SJCRH30 (cell line): ENCODE measurements at regions not wholly inside any gene's neighbourhood (a gene's known extent, or its start where the extent isn't known, plus 50 kb on each side); places are given as distances from the start of the nearest gene placed in this dataset.
"Not testable (repeated sequence)": the region's sequence is repeated elsewhere in the genome, so short reads cannot be mapped to it uniquely, and the experiment has no call there.

ENCODE experiments used
- DNase-seq, 2 experiments: peaks; one replicate each; pipeline ENCODE4 v3.0.0-alpha.2; 2015 to 2020
- H3K27ac ChIP-seq: fragments of 250-450 bp; sonication (Bioruptor Pico); 2 replicates; pipeline ENCODE4 v1.5.1; 2020; ENCODE audit warnings: mild to moderate bottlenecking, moderate library complexity
- H3K27me3 ChIP-seq: fragments of 250-450 bp; sonication (Bioruptor Pico); 2 replicates; pipeline ENCODE4 v1.5.1; 2020; ENCODE audit warnings: mild to moderate bottlenecking, moderate library complexity
- H3K36me3 ChIP-seq: fragments of 250-450 bp; sonication (Bioruptor Pico); 2 replicates; pipeline ENCODE4 v1.5.1; 2020; ENCODE audit warnings: mild to moderate bottlenecking, moderate library complexity
- H3K4me1 ChIP-seq: fragments of 250-450 bp; sonication (Bioruptor Pico); 2 replicates; pipeline ENCODE4 v1.5.1; 2020; ENCODE audit warnings: mild to moderate bottlenecking, moderate library complexity
- H3K4me3 ChIP-seq: fragments of 250-450 bp; sonication (Bioruptor Pico); 2 replicates; pipeline ENCODE4 v1.5.1; 2020; ENCODE audit warnings: mild to moderate bottlenecking, moderate library complexity
- H3K9me3 ChIP-seq: fragments of 250-450 bp; sonication (Bioruptor Pico); replicated peaks from 2 replicates; pipeline ENCODE4 v1.5.1; 2020; ENCODE audit warnings: mild to moderate bottlenecking, moderate library complexity

- Histone ChIP-seq H3K27me3 (no peaks in the 10 kb centered on the region), H3K9me3 (peaks cover 7% of the 10 kb centered on the region), H3K27ac (no peak overlapping the region), H3K4me1 (no peaks in the 10 kb centered on the region), H3K36me3 (no peaks in the 10 kb centered on the region), H3K4me3 (no peak overlapping the region)
- no peak for DNase-seq
These were observed 183.8 kb upstream of the PDE4D start for GRCh38 chr5:60077292-60077691.

DNA sequence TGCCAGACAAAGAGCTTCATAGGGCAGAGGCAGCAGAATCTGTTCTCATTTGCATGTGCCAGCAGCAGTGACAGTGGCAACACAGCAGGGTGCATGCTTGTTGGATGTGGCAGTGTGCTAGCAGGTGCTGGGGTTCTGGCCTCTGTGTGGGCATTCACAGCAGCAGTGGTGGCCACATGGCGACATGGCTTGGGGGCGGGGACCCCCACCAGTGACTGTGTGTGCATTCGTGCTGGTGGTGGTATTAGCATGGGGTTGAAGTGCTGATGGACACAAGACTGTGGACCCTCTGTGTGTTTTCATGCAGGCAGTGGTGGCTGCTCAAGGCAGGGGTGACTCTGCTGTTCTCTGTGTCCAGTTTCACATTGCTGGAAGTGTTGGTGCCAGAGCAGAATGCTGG, 183.2 kb upstream of the PDE4D start:
- no peak for DNase-seq
- Histone ChIP-seq H3K4me1 (no peaks in the 10 kb centered on the region), H3K9me3 (peaks cover 7% of the 10 kb centered on the region), H3K4me3 (no peak overlapping the region), H3K27me3 (no peaks in the 10 kb centered on the region), H3K36me3 (no peaks in the 10 kb centered on the region), H3K27ac (no peak overlapping the region)

GRCh38 chr5:60066502-60066901, 173.0 kb upstream of the PDE4D start:
- H3K27ac ChIP-seq: no peak overlapping the region
- H3K4me3 ChIP-seq: no peak overlapping the region
- H3K36me3 ChIP-seq: no peaks in the 10 kb centered on the region
- no peaks in the 10 kb centered on the region; the same call in none of the 2 replicates for H3K9me3 ChIP-seq
- H3K4me1 ChIP-seq: peaks cover 31% of the 10 kb centered on the region
- no peaks in the 10 kb centered on the region for H3K27me3 ChIP-seq
- no peak for DNase-seq

- Histone ChIP-seq H3K4me1 (no peaks in the 10 kb centered on the region), H3K27ac (no peak overlapping the region), H3K27me3 (no peaks in the 10 kb centered on the region), H3K36me3 (no peaks in the 10 kb centered on the region), H3K4me3 (no peak overlapping the region), H3K9me3 (no peaks in the 10 kb centered on the region; the same call in 1 of the 2 replicates)
- DNase-seq: no peak
These were observed 166.9 kb upstream of the PDE4D start for GRCh38 chr5:60060389-60060788.

DNA sequence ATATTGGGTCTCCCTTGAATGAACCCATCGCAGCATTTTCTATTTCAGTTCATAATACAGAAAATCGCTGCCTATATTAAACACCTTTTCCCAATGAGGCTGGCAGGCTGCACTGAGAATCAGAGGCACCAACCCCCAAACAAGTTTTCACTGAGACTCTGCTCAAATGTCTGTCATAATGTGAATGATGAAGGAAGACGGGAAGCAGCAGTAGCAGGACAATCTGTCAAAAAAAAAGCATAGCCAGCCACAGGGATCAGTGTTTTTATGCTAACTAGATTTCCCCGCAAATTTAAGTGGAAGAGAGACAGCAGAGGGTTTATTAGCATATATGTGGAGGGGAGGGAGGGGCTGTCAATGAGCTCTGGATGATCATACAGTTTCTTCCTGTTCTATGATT, 162.7 kb upstream of the PDE4D start:
- no peak for DNase-seq
- no peaks in the 10 kb centered on the region for H3K36me3 ChIP-seq

GRCh38 chr5:60055168-60055567, 161.6 kb upstream of the PDE4D start:
- H3K27me3 ChIP-seq: no peaks in the 10 kb centered on the region
- no peak for DNase-seq
- H3K36me3 ChIP-seq: no peaks in the 10 kb centered on the region
- no peak overlapping the region for H3K27ac ChIP-seq
- H3K4me3 ChIP-seq: no peak overlapping the region
- H3K4me1 ChIP-seq: no peaks in the 10 kb centered on the region
- no peaks in the 10 kb centered on the region; the same call in 1 of the 2 replicates for H3K9me3 ChIP-seq

More for the DNA sequence above, 162.7 kb upstream of the PDE4D start:
- Histone ChIP-seq H3K4me3 (no peak overlapping the region), H3K9me3 (no peaks in the 10 kb centered on the region; the same call in 1 of the 2 replicates), H3K27me3 (no peaks in the 10 kb centered on the region), H3K4me1 (no peaks in the 10 kb centered on the region), H3K27ac (no peak overlapping the region)

DNA sequence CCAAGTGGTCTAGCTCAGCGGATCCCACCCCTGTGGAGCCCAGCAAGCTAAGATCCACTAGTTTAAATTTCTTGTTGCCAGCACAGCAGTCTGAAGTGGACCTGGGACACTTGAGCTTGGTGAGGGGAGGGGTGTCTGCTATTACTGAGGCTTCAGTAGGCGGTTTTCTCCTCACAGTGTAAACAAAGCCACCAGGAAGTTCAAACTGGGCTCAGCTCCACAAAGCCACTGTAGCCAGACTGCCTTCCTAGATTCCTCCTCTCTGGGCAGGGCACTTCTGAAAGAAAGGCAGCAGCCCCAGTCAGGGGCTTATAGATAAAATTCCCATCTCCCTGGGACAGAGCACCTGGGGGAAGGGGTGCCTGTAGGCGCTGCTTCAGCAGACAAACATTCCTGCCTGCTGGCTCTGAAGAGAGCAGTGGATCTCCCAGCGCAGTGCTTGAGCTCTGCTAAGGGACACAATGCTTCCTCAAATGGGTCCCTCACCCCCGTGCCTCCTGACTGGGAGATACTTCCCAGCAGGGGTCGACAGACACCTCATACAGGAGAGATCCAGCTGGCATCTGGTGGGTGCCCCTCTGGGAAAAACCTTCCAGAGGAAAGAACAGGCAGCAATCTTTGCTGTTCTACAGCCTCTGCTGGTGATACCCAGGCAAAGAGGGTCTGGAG, 148.6 kb upstream of the PDE4D start:
- H3K27ac ChIP-seq, DNase-seq, H3K4me1 ChIP-seq, H3K4me3 ChIP-seq, H3K9me3 ChIP-seq, H3K36me3 ChIP-seq, H3K27me3 ChIP-seq: not testable (repeated sequence)

DNA sequence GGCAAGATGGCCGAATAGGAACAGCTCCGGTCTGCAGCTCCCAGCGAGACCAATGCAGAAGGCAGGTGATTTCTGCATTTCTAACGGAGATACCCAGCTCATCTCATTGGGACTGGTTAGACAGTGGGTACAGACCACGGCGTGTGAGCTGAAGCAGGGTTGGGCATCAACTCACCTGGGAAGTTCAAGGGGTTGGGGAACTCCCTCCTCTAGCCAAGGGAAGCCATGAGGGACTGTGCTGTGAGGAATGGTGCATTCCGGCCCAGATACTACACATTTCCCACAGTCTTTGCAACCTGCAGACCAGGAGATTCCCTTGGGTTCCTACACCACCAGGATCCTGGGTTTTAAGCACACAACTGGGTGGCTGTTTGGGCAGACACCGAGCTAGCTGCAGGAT, 148.0 kb upstream of the PDE4D start:
- not testable (repeated sequence) for H3K9me3 ChIP-seq, H3K36me3 ChIP-seq, DNase-seq, H3K4me1 ChIP-seq, H3K4me3 ChIP-seq, H3K27me3 ChIP-seq, H3K27ac ChIP-seq

GRCh38 chr5:60036192-60036938, 142.8 kb upstream of the PDE4D start:
- no peak for DNase-seq
- H3K4me3 ChIP-seq: no peak overlapping the region
- H3K36me3 ChIP-seq: no peaks in the 10 kb centered on the region
- 0 out of 2 replicates have a peak, but pooled peaks cover 3% of the 10 kb centered on the region for H3K27me3 ChIP-seq
- no peaks in the 10 kb centered on the region for H3K4me1 ChIP-seq
- no peak overlapping the region for H3K27ac ChIP-seq
- 0 out of 2 replicates have a peak, but pooled peaks cover 3% of the 10 kb centered on the region for H3K9me3 ChIP-seq

DNA sequence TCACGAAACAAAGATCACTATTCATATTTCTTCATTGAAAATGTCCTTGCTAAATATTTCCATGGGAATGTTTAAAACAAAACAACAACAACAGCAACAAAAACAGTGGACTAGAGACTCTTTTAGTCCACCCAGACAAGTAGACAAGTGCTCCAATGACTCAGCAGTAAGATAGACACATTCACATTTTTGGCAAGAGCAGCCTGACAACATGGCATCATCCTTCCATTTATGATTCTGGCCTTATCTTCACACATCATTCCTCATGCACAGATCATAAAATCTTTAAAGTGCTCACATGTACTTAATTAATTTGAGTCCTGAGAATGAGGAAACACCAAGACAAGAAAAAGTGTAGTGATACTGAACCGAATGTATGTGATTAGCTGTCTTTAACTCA, 132.6 kb upstream of the PDE4D start:
- no peak overlapping the region for H3K27ac ChIP-seq
- no peaks in the 10 kb centered on the region; the same call in 1 of the 2 replicates for H3K9me3 ChIP-seq
- no peak overlapping the region for H3K4me3 ChIP-seq
- H3K36me3 ChIP-seq: no peaks in the 10 kb centered on the region
- H3K4me1 ChIP-seq: no peaks in the 10 kb centered on the region; the same call in 1 of the 2 replicates
- DNase-seq: no peak
- no peaks in the 10 kb centered on the region for H3K27me3 ChIP-seq

DNA sequence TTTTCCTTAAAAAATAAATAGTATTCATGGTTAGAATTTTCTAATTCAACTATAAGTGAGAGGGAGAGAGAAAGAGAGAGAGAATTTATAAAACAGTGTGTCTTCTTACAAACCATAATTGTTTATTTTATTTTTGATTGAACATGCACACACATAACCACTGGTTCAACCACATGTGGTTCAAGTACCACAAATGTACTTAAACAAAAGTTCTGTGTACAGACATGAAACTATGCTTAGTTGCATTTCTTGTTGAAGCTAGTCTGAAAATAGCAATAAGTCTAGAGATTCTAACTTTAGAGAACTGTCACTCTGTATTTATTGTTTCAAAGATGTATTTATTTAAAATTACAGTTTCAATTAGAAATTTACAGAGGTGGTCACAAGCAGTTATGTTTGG, 130.6 kb upstream of the PDE4D start:
- no peak for DNase-seq
- no peaks in the 10 kb centered on the region; the same call in 1 of the 2 replicates for H3K4me1 ChIP-seq
- no peaks in the 10 kb centered on the region; the same call in 1 of the 2 replicates for H3K9me3 ChIP-seq
- no peak overlapping the region for H3K4me3 ChIP-seq
- no peak overlapping the region for H3K27ac ChIP-seq
- H3K36me3 ChIP-seq: no peaks in the 10 kb centered on the region
- H3K27me3 ChIP-seq: no peaks in the 10 kb centered on the region

GRCh38 chr5:60023255-60023654, 129.7 kb upstream of the PDE4D start:
- Histone ChIP-seq H3K27ac (no peak overlapping the region), H3K4me3 (no peak overlapping the region), H3K27me3 (no peaks in the 10 kb centered on the region), H3K9me3 (no peaks in the 10 kb centered on the region), H3K4me1 (no peaks in the 10 kb centered on the region; the same call in 1 of the 2 replicates), H3K36me3 (no peaks in the 10 kb centered on the region)
- no peak for DNase-seq

GRCh38 chr5:60020457-60020856, 126.9 kb upstream of the PDE4D start:
- no peaks in the 10 kb centered on the region for H3K27me3 ChIP-seq
- H3K4me3 ChIP-seq: no peak overlapping the region
- DNase-seq: no peak
- H3K4me1 ChIP-seq: no peaks in the 10 kb centered on the region; the same call in 1 of the 2 replicates
- H3K36me3 ChIP-seq: no peaks in the 10 kb centered on the region
- no peaks in the 10 kb centered on the region; the same call in 1 of the 2 replicates for H3K9me3 ChIP-seq
- H3K27ac ChIP-seq: no peak overlapping the region

- not testable (repeated sequence) for H3K27me3 ChIP-seq, H3K27ac ChIP-seq, H3K9me3 ChIP-seq
These were observed 125.4 kb upstream of the PDE4D start for GRCh38 chr5:60018960-60019359.

DNA sequence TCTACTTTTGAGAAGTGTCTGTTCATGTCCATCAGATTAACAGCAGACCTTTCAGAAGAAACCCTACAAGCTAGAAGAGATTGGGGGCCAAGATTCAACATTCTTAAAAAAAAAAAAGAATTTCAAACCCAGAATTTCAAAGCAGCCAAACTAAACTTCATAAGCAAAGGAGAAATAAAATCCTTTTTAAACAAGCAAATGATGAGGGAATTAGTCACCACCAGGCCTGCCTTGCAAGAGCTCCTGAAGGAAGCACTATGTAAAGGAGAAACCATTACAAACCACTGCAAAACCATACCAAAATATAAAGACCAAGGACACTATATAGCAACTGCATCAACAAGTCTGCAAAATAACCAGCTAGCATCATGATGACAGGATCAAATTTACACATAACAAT, 124.6 kb upstream of the PDE4D start:
- Histone ChIP-seq H3K4me3 (no peak overlapping the region), H3K9me3 (no peaks in the 10 kb centered on the region; the same call in 1 of the 2 replicates), H3K4me1 (no peaks in the 10 kb centered on the region; the same call in 1 of the 2 replicates), H3K36me3 (no peaks in the 10 kb centered on the region), H3K27ac (no peak overlapping the region), H3K27me3 (no peaks in the 10 kb centered on the region)
- DNase-seq: no peak

More at GRCh38 chr5:60018960-60019359, 125.4 kb upstream of the PDE4D start:
- DNase-seq, H3K4me1 ChIP-seq, H3K4me3 ChIP-seq, H3K36me3 ChIP-seq: not testable (repeated sequence)
